ENCODE measurements at regions not wholly inside any gene's neighbourhood (a gene's known extent, or its start where the extent isn't known, plus 50 kb on each side); places are given as distances from the start of the nearest gene placed in this dataset.

DNA sequence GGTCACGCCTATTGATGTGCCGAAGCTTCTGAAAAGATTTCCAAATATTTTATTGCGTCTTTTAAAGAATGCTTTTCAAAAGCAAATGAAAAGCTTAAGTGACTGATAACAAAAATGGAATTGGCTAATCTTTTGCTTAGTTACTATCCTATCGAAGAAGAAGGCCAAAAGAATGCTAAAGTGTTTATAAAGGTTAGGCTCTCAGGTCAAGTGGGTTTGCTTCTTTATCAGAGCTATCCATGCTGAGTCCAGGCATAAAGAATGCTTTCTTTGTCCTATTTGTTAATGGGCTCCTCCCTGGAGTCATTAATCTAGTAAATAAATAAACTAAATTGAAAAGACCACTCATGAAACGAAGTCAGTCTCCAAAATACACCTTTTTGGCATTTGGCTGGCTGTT is 133.4 kb upstream of the LYPLAL1 start:
- no peak for DNase-seq
- Histone ChIP-seq H3K9me3 (replicated peaks) (peaks cover 10% of the 10 kb centered on the region), H3K27ac (replicated peaks) (no peak overlapping the region), H3K4me3 (no peak overlapping the region), H3K4me1 (no peaks in the 10 kb centered on the region), H3K36me3 (no peaks in the 10 kb centered on the region), H3K27me3 (ENCODE audit: low read depth) (no peaks in the 10 kb centered on the region)
- TF ChIP-seq, protein P1, sequence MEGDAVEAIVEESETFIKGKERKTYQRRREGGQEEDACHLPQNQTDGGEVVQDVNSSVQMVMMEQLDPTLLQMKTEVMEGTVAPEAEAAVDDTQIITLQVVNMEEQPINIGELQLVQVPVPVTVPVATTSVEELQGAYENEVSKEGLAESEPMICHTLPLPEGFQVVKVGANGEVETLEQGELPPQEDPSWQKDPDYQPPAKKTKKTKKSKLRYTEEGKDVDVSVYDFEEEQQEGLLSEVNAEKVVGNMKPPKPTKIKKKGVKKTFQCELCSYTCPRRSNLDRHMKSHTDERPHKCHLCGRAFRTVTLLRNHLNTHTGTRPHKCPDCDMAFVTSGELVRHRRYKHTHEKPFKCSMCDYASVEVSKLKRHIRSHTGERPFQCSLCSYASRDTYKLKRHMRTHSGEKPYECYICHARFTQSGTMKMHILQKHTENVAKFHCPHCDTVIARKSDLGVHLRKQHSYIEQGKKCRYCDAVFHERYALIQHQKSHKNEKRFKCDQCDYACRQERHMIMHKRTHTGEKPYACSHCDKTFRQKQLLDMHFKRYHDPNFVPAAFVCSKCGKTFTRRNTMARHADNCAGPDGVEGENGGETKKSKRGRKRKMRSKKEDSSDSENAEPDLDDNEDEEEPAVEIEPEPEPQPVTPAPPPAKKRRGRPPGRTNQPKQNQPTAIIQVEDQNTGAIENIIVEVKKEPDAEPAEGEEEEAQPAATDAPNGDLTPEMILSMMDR (IDR thresholded peaks at IDR 0.05; ENCODE audit: borderline replicate concordance) = no peak
- intact Hi-C loops (cut with micrococcal nuclease) = no loop called here

DNA sequence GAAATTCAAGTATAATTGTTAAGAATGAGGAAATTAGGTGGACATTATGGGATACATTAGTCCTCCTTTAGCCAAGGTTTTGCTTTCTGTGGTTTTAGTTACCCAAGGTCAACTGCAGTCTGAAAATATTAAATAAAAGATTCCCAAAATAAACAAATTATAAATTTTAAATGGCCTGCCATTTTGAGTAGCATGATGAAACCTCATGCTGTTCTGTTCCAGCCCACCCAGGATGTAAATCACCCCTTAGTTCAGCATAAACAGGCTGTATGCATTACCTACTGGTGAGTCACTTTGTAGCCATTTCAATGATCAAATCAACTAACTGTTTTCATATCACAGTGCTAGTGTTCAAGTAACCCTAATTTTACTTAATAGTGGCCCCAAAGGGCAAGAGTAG is 132.5 kb upstream of the LYPLAL1 start:
- no peaks in the 10 kb centered on the region for H3K4me1 ChIP-seq
- no peak for DNase-seq
- intact Hi-C loops (cut with micrococcal nuclease) = no loop called here

DNA sequence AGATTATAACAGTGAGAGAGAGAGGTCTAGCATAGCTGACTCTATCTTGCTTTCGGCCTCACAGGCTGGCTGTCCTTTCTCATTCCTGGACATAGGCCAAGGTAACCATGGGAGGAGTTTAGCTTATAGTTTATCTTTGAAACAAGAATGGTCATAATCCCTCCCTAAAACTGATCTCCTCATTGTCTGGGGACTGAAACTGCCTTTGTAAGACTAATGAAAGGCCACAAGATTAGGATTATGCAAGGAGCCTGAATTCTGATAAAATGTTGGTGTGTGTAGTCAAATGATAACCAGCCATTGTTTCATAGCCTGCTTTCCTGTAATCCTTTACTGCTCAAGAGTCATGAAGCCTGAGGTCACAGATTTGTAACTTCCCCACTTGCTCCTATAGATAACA is 131.9 kb upstream of the LYPLAL1 start:
- no peak for DNase-seq
- Histone ChIP-seq H3K27ac (replicated peaks) (no peak overlapping the region), H3K9me3 (replicated peaks) (peaks cover 10% of the 10 kb centered on the region), H3K36me3 (no peaks in the 10 kb centered on the region), H3K27me3 (ENCODE audit: low read depth) (no peaks in the 10 kb centered on the region), H3K4me1 (no peaks in the 10 kb centered on the region), H3K4me3 (no peak overlapping the region)
- intact Hi-C loops (cut with micrococcal nuclease) = no loop called here
- TF ChIP-seq, protein P1 (IDR thresholded peaks at IDR 0.05; ENCODE audit: borderline replicate concordance) = no peak

More for the DNA sequence above, 132.5 kb upstream of the LYPLAL1 start:
- TF ChIP-seq, protein P1 (IDR thresholded peaks at IDR 0.05; ENCODE audit: borderline replicate concordance) = no peak
- H3K27me3 ChIP-seq (ENCODE audit: low read depth) = no peaks in the 10 kb centered on the region
- H3K36me3 ChIP-seq = no peaks in the 10 kb centered on the region
- H3K9me3 ChIP-seq (replicated peaks) = peaks cover 10% of the 10 kb centered on the region
- no peak overlapping the region for H3K4me3 ChIP-seq
- no peak overlapping the region for H3K27ac ChIP-seq (replicated peaks)

DNA sequence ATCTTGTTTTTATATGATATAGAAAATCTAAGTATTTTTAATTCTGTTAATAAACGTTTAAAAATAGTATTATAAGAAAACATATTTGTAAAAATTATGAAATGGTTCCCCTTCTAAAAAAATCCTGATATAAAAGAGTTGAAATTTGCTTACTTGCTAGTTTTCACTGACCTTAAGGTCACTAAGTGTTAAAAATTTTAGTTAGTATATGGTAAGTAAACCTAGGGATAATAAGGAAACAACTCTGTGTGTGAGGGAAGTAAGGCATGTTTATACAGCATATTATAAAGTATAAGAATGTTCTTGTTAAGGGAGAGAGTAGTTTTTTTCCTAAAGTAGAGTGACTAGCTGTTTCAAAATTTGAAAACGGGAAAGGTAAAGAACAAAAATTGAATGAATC is 130.9 kb upstream of the LYPLAL1 start:
- H3K36me3 ChIP-seq = no peaks in the 10 kb centered on the region
- H3K4me1 ChIP-seq = no peaks in the 10 kb centered on the region
- no peak overlapping the region for H3K27ac ChIP-seq (replicated peaks)
- H3K27me3 ChIP-seq (ENCODE audit: low read depth) = no peaks in the 10 kb centered on the region
- TF ChIP-seq, protein P1 (IDR thresholded peaks at IDR 0.05; ENCODE audit: borderline replicate concordance) = no peak
- peaks cover 10% of the 10 kb centered on the region for H3K9me3 ChIP-seq (replicated peaks)
- intact Hi-C loops (cut with micrococcal nuclease) = no loop called here
- DNase-seq = no peak
- H3K4me3 ChIP-seq = no peak overlapping the region

DNA sequence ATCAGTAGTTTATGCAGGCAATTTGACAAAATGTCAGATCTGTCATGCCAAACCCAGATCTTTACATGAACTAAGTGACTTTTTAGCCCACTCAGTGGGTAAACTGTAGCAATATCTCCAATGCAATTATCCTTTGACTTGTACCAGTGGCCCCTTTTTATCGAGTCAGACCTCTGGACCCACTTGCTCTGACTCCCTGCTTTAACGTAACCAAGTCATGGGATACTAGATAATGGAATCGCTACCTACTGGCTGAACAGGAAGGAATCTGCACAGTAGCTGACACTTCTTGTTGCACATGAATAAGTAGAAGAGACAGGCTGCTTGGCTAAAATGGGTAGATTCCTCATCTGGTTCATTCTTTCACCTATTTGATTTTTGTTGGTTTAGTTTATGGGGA is 128.4 kb upstream of the LYPLAL1 start:
- Histone ChIP-seq H3K27ac (replicated peaks) (no peak overlapping the region), H3K27me3 (ENCODE audit: low read depth) (no peaks in the 10 kb centered on the region), H3K36me3 (no peaks in the 10 kb centered on the region), H3K4me3 (no peak overlapping the region), H3K9me3 (replicated peaks) (peaks cover 10% of the 10 kb centered on the region), H3K4me1 (no peaks in the 10 kb centered on the region)
- no peak for DNase-seq
- TF ChIP-seq, protein P1 (IDR thresholded peaks at IDR 0.05; ENCODE audit: borderline replicate concordance) = no peak
- intact Hi-C loops (cut with micrococcal nuclease) = no loop called here

DNA sequence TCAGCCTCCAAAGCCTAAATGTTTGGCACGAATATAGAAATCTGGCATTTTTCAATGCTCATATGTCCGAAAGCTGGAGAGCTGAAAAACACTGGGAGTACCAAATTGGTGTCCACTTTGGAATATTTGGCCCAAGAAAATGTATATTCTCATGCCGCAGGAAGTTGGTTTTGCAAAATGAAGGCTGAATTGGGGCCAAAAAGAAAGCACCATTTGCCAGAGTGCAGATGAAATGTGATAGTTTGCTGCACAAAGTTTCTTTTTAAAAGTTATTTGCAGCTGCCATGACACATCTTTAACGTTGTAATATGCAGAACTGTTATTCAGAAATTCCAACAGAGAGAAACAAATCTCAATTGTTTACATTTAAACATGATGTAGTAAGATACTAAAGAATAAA is 124.2 kb upstream of the LYPLAL1 start:
- no peaks in the 10 kb centered on the region for H3K27me3 ChIP-seq (ENCODE audit: low read depth)
- no peaks in the 10 kb centered on the region for H3K4me1 ChIP-seq
- TF ChIP-seq, protein P1 (IDR thresholded peaks at IDR 0.05; ENCODE audit: borderline replicate concordance) = no peak
- no peaks in the 10 kb centered on the region for H3K9me3 ChIP-seq (replicated peaks)
- no peaks in the 10 kb centered on the region for H3K36me3 ChIP-seq
- DNase-seq = no peak
- H3K4me3 ChIP-seq = no peak overlapping the region
- intact Hi-C loops (cut with micrococcal nuclease) = no loop called here
- H3K27ac ChIP-seq (replicated peaks) = no peak overlapping the region

Data from left ventricle myocardium inferior (tissue), 1 donor.